Memory B cell (primary cell): ENCODE measurements at regions not wholly inside any gene's neighbourhood (a gene's known extent, or its start where the extent isn't known, plus 50 kb on each side); places are given as distances from the start of the nearest gene placed in this dataset.
A peak's percentile ranks its signal among the peaks of the same experiment; 100 is the strongest.
"Not testable (repeated sequence)": the region's sequence is repeated elsewhere in the genome, so short reads cannot be mapped to it uniquely, and the experiment has no call there.

Source experiments
- ATAC-seq: fragments of 150-1000 bp; cut with Tn5 transposase; 2 replicates; pipeline ENCODE4 v1.10.0; 2021; ENCODE audit warnings: low read depth, mild to moderate bottlenecking, moderate library complexity
- DNase-seq, 2 donors: peaks; one replicate each; pipeline ENCODE4 v3.0.0; 2022; ENCODE audit warnings: low spot score in 2 of 2
- H3K27ac Mint-ChIP-seq: one replicate; pipeline ENCODE4 v1.8.0; 2022; ENCODE audit warnings: mild to moderate bottlenecking, moderate library complexity, mixed read lengths
- H3K27me3 Mint-ChIP-seq: one replicate; pipeline ENCODE4 v1.8.0; 2022; ENCODE audit warnings: mixed read lengths
- H3K36me3 Mint-ChIP-seq: one replicate; pipeline ENCODE4 v1.8.0; 2022; ENCODE audit warnings: mild to moderate bottlenecking, mixed read lengths
- H3K4me1 Mint-ChIP-seq: one replicate; pipeline ENCODE4 v1.8.0; 2022; ENCODE audit warnings: mixed read lengths
- H3K4me3 Mint-ChIP-seq: one replicate; pipeline ENCODE4 v1.8.0; 2022; ENCODE audit warnings: mild to moderate bottlenecking, moderate library complexity, mixed read lengths
- H3K9me3 Mint-ChIP-seq: one replicate; pipeline ENCODE4 v1.8.0; 2022; ENCODE audit warnings: mixed read lengths

DNA sequence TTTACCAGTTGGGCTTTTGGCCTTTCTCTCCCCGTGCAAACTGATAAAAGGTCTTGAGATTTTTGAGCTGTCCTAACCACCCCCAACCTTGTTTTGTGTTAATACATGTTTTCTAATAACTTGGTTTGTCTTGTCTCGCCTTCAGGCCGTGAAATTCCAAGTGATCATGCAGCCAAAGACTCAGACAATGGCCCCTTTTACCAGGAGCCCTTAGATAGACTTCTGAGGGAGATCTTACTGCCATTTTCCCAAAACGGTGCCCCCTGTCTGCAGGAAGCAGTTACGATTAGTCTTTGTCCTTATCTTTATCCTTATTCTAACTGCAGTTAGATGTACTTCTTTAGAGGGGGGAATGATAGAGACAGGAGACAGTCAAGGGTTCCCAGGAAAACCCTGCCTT lies 245.3 kb upstream of the HDX start:
- Mint-ChIP-seq H3K4me1 (no peaks in the 10 kb centered on the region), H3K27ac (no peak overlapping the region), H3K36me3 (no peaks in the 10 kb centered on the region), H3K27me3 (no peaks in the 10 kb centered on the region), H3K4me3 (no peak overlapping the region), H3K9me3 (no peaks in the 10 kb centered on the region)
- ATAC-seq (no peak), DNase-seq (no peak)

DNA sequence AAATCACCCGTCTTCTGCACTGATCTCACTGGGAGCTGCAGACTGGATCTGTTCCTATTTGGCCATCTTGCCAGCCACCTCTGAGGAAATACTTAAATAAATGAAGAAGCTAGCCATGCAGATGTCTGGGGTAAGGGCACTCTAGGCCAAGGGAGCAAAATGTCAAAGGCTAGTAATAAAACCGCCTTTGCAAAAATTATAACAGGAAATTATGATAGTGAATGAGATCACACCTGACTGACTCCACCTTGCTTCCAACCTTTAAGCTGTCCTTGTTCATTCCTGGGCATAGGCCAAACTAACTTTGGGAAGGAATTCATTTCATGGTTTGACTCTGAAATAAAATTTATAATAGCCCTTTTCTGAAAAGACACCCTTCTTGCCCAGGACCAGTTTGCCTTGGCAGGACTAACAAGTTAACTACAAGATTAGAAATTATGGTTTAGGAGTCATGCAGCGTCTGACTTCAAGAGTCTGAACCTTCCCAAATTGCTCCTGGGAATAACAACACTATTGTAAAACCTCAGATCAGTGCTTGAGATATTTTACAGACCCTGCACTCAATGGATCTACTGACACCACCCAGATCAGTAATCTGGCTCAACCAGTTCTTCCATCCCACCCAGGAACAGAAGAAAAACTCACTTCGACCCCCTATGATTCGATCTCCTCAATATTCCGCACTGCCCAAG lies 246.9 kb upstream of the HDX start:
- H3K27ac Mint-ChIP-seq = no peak overlapping the region
- H3K27me3 Mint-ChIP-seq = no peaks in the 10 kb centered on the region
- H3K36me3 Mint-ChIP-seq = no peaks in the 10 kb centered on the region
- no peak for DNase-seq
- no peaks in the 10 kb centered on the region for H3K9me3 Mint-ChIP-seq
- no peak overlapping the region for H3K4me3 Mint-ChIP-seq
- ATAC-seq = no peak
- H3K4me1 Mint-ChIP-seq = no peaks in the 10 kb centered on the region

DNA sequence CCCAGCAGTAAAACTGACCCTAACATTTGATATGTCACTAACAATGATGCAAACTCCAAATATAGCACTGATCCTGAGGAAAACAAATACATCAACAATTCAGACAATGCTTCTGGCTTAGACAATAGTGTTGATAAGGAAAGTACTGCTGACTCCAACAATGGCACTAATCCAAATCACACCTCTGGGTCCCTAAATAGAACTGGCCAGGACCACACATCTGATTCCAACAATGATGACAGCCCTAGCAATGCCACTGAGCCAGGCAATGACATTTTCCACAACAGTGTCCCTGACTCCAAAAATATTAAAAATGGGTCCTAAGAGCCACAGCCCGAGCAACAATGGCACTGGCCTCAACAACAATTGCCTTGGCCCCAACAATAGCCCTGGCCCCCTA lies 243.1 kb upstream of the APOOL start:
- H3K9me3 Mint-ChIP-seq = peaks cover 3% of the 10 kb centered on the region
- no peaks in the 10 kb centered on the region for H3K4me1 Mint-ChIP-seq
- ATAC-seq (no peak), DNase-seq (no peak)
- H3K4me3 Mint-ChIP-seq = no peak overlapping the region
- no peaks in the 10 kb centered on the region for H3K36me3 Mint-ChIP-seq
- H3K27ac Mint-ChIP-seq = no peak overlapping the region
- H3K27me3 Mint-ChIP-seq = no peaks in the 10 kb centered on the region

DNA sequence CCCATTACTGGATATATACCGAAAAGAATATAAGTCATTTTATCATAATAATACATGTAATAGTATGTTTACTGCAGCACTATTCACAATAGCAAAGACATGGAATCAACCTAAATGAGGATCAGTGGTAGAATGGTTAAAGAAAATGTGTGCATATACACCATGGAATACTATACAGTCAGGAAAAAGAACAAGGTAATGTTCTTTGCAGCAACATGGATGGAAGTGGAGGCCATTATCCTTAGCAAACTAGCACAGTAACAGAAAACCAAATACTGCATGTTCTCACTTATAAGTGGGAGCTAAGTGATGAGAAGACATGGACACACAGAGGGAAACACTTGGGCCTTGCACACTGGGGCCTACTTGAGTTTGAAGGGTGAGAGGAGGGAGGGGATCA lies 207.4 kb upstream of the APOOL start:
- no peaks in the 10 kb centered on the region for H3K27me3 Mint-ChIP-seq
- no peak overlapping the region for H3K4me3 Mint-ChIP-seq
- DNase-seq (no peak), ATAC-seq (no peak)
- H3K36me3 Mint-ChIP-seq = no peaks in the 10 kb centered on the region
- peaks cover 1% of the 10 kb centered on the region for H3K9me3 Mint-ChIP-seq
- H3K27ac Mint-ChIP-seq = no peak overlapping the region
- H3K4me1 Mint-ChIP-seq = no peaks in the 10 kb centered on the region

DNA sequence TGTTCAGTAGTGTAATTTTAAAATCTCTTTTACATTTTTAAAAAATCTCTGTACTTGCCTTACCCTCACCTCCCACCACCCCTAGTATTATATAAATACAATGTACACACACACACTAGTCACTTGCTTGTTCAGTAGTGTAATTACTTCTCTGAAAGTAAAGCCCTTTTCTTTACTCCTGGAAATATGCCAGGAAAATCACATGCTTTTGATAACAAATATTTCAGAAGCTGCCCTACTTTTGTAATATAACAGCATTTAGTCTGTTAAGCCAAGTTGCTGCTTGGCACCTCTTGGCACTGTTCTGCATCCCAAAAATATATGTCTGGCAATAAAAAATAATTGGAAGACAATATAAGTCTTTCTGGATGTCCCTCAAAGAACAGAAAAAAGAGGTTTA lies 172.8 kb upstream of the APOOL start:
- Mint-ChIP-seq H3K9me3 (peaks cover 8% of the 10 kb centered on the region), H3K4me1 (no peaks in the 10 kb centered on the region), H3K27ac (no peak overlapping the region)

DNA sequence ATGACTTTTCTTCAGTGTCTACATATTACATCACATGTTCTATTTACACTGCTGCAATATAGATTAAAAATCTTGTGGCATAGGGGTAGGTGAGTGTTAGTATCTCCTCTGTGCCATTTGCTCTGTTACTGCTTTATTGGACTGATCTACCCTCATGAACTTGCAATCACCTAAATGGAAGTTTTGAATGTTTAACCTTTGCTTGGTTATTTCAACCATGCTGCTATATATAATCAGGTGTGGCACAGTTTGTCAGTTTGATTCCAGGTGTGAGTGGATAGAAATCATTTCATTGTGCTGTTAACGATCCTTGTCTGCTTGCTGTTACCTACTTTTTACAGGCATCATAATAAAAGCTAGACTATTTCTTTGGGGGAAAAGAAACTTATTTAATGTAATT lies 157.1 kb upstream of the APOOL start:
- not testable (repeated sequence) for ATAC-seq, H3K9me3 Mint-ChIP-seq, H3K4me3 Mint-ChIP-seq, H3K27ac Mint-ChIP-seq, H3K36me3 Mint-ChIP-seq, DNase-seq, H3K4me1 Mint-ChIP-seq, H3K27me3 Mint-ChIP-seq

More for the DNA sequence above, 172.8 kb upstream of the APOOL start:
- ATAC-seq = no peak
- Mint-ChIP-seq H3K27me3 (no peaks in the 10 kb centered on the region), H3K4me3 (no peak overlapping the region), H3K36me3 (no peaks in the 10 kb centered on the region)
- no peak for DNase-seq

DNA sequence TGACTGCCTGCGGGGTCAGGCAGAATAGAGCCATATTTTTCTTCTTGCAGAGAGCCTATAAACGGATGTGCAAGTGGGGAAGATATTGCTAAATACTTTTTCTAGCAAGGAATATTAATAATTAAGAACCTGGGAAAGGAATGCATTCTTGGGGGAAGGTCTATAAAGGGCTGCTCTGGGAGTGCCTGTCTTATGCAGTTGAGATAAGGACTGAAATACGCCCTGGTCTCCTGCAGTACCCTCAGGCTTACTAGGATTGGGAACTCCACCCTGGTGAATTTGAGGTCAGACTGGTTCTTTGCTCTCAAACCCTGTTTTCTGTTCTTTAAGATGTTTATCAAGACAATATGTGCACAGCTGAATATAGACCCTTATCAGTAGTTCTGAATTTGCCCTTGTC lies 152.5 kb upstream of the APOOL start:
- not testable (repeated sequence) for H3K36me3 Mint-ChIP-seq, H3K27me3 Mint-ChIP-seq, H3K9me3 Mint-ChIP-seq, H3K27ac Mint-ChIP-seq, ATAC-seq, H3K4me3 Mint-ChIP-seq, DNase-seq, H3K4me1 Mint-ChIP-seq

DNA sequence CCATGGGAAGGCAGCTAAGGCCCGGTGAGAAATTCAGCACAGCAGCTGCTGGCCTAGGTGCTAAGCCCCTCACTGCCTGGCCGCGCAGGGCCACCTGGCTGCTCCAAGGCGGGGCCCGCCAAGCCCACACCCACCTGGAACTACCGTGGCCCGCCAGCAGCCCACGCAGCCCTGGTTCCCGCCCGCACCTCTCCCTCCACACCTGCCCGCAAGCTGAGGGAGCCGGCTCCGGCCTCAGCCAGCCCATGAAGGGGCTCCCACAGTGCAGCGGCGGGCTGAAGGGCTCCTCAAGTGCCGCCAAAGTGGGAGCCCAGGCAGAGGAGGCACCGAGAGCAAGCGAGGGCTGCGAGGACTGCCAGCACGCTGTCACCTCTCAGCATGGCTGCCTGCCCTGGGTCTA lies 146.9 kb upstream of the APOOL start:
- DNase-seq, H3K36me3 Mint-ChIP-seq, H3K4me1 Mint-ChIP-seq, H3K27ac Mint-ChIP-seq, H3K4me3 Mint-ChIP-seq, H3K27me3 Mint-ChIP-seq, H3K9me3 Mint-ChIP-seq, ATAC-seq: not testable (repeated sequence)

DNA sequence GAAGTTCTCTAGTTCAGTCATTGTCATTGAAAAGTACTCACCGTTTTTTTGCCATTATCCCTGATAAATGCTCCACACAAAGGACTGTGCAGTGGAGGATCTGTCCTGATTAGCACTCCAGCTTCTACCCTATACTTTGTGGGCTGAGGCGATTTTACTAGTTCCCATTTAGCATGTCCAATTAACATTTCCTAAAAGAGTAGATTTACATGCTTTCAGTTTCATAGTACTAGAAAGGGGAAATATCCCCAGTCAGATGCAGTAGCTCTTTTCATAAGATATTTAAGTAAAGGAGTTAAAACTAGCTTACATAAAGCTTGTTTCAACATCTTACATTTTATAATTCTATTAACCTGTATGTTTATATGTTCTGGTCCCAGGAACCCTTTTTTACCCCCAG lies 144.9 kb upstream of the APOOL start:
- DNase-seq, H3K27ac Mint-ChIP-seq, H3K36me3 Mint-ChIP-seq, H3K27me3 Mint-ChIP-seq, H3K4me1 Mint-ChIP-seq, H3K4me3 Mint-ChIP-seq, H3K9me3 Mint-ChIP-seq: not testable (repeated sequence)
- ATAC-seq = peak; percentile 43

DNA sequence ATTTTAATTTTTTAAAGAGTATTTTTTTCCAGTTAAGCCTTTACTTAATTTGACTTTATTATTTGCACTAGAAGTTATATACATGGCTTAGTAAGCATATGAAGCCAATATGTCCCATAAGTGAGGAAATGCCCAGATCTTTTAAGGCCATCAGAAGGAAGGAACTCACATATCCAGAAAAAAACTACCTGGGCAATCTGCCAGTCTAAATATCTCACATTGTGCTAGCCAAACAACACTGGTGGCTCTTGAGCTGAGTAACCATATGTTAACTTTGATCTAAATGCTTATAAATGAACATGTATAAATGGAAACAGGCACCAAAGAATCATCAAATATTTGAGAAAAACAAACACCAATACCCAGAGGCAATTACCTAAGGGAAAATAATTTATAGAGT lies 138.6 kb upstream of the APOOL start:
- ATAC-seq = no peak
- Mint-ChIP-seq H3K27me3 (no peaks in the 10 kb centered on the region), H3K27ac (no peak overlapping the region), H3K4me3 (no peak overlapping the region), H3K4me1 (no peaks in the 10 kb centered on the region), H3K36me3 (no peaks in the 10 kb centered on the region), H3K9me3 (no peaks in the 10 kb centered on the region)
- no peak for DNase-seq

DNA sequence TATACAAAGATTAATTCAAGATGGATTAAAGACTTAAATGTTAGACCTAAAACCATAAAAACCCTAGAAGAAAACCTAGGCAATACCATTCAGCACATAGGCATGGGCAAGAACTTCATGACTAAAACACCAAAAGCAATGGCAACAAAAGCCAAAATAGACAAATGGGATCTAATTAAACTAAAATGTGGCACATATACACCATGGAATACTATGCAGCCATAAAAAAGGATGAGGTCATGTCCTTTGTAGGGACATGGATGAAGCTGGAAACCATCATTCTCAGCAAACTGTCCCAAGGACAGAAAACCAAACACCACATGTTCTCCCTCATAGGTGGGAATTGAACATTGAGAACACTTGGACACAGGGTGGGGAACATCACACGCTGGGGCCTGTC lies 133.4 kb upstream of the APOOL start:
- H3K27me3 Mint-ChIP-seq, H3K4me3 Mint-ChIP-seq, H3K9me3 Mint-ChIP-seq, DNase-seq, H3K27ac Mint-ChIP-seq, ATAC-seq, H3K36me3 Mint-ChIP-seq, H3K4me1 Mint-ChIP-seq: not testable (repeated sequence)

DNA sequence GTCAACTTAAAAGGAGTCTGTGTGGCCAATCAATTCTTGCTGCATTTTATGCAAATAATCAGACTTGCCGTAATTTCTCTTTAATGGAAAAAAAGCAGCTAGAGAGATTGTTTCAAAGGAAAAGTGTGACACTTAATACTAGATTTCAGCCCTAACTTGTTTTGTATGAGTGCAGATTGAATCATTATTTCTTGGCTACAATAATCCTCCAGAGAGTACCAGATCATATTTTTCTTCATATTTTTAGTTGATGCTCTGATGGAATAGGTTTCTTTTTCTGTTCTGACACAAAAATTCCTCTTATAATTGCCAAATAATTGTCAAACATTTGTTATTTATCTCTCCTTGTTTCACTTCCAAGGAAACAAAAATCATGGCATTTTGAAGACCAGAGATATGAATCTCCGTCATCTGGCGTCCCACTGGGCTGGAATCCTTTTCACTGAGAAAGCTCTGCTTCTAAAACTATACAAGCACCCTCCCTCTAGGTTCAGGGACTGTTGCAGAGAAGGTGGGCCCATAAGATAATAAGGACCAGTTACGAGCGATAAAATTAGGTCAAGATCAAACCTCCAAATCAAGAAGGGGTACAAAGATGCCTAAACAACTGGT lies 131.4 kb upstream of the APOOL start:
- not testable (repeated sequence) for H3K27me3 Mint-ChIP-seq, H3K36me3 Mint-ChIP-seq, H3K9me3 Mint-ChIP-seq, H3K4me3 Mint-ChIP-seq, H3K27ac Mint-ChIP-seq, DNase-seq, H3K4me1 Mint-ChIP-seq, ATAC-seq

DNA sequence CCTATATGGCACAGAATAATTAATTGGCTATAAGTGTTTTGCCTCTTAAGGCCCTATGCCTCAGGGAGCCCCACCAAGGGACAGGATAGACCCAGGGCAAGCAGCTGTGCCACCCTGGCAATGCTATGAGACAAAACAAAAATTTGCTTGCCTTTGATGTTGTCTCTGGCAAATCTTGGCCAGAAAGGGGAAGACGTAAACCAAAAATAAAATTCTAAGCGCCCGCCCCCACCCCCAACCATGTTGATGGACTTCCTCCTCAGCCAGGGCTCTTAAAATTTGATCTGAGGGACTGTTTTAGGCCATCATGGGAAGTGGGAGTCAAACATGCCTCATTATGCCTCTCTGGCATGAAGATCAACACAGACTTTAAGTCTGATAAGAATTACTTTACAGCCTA lies 130.5 kb upstream of the APOOL start:
- no peaks in the 10 kb centered on the region for H3K27me3 Mint-ChIP-seq
- ATAC-seq = no peak

DNA sequence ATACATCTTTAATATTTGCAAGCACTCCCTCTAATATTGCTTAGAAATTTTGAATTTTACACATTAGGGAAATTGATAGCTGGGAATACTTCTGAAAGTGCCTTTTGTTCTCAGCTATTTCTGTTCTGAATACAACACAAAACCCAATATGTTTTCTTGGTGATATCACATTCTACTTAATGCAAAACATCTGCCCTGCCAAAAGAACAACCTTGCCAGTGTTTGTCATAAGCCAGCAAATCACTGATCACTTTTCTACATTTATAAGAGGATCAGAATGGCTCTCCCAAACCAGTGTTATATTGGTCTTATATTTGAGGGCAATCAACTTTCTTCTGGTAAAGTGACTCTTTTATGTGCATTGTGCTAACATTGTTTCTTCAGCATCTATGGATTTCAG lies 126.8 kb upstream of the APOOL start:
- Mint-ChIP-seq H3K27ac (no peak overlapping the region), H3K27me3 (no peaks in the 10 kb centered on the region), H3K36me3 (no peaks in the 10 kb centered on the region), H3K4me3 (no peak overlapping the region), H3K9me3 (peaks cover 1% of the 10 kb centered on the region), H3K4me1 (peaks cover 2% of the 10 kb centered on the region)
- DNase-seq (no peak), ATAC-seq (no peak)

More for the DNA sequence above, 130.5 kb upstream of the APOOL start:
- Mint-ChIP-seq H3K4me3 (no peak overlapping the region), H3K4me1 (peaks cover 2% of the 10 kb centered on the region), H3K36me3 (no peaks in the 10 kb centered on the region), H3K27ac (no peak overlapping the region), H3K9me3 (no peaks in the 10 kb centered on the region)
- DNase-seq = no peak

DNA sequence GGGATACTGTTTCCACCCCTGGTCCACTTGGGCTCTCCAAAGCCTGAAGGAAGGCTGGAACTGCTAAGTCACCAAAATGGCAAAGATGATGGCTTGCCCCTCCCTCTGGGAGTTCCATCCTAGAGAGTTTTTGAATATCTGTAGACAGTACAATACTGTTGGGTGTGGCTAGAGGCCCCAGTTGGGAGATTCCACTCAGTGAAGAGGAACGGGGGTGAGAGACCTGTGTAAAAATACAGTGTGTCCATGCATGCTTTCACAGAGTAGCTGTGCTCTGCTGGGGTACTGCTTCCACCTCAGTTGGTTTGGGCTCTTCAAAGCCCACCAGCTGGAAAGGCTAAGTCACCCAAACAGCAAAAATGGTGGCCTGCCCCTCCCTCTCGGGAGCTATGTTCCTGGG lies 109.8 kb upstream of the APOOL start:
- Mint-ChIP-seq H3K4me1 (no peaks in the 10 kb centered on the region), H3K27ac (no peak overlapping the region), H3K4me3 (no peak overlapping the region), H3K27me3 (no peaks in the 10 kb centered on the region), H3K36me3 (no peaks in the 10 kb centered on the region), H3K9me3 (no peaks in the 10 kb centered on the region)
- DNase-seq (no peak), ATAC-seq (no peak)
